Activated B cell treated with CpG ODN at 0.5 μM for 24 hours (primary cell): ENCODE measurements at regions not wholly inside any gene's neighbourhood (a gene's known extent, or its start where the extent isn't known, plus 50 kb on each side); places are given as distances from the start of the nearest gene placed in this dataset.

Experiments
- ATAC-seq: fragments of 200-7000 bp; cut with Tn5 transposase; one replicate; pipeline ENCODE4 v1.10.0; 2021; ENCODE audit warnings: low read depth, mild to moderate bottlenecking, moderate library complexity
- CTCF ChIA-PET: fragments of 350-600 bp; sonication (Branson Sonifier 250); formaldehyde crosslinking; loops from one replicate; lab custom pipeline; 2021; ENCODE audit warnings: antibody characterized with exemption; lab: Charles Lee
- POLR2A ChIA-PET: fragments of 350-600 bp; sonication (Branson Sonifier 250); formaldehyde crosslinking; loops from one replicate; lab custom pipeline; 2021; ENCODE audit warnings: antibody characterized with exemption; lab: Charles Lee
- DNase-seq: peaks from one replicate; pipeline ENCODE4 v3.0.0; 2022
- H3K27ac Mint-ChIP-seq: one replicate; pipeline ENCODE4 v1.8.0; 2020; ENCODE audit warnings: mixed read lengths
- H3K27me3 Mint-ChIP-seq: one replicate; pipeline ENCODE4 v1.8.0; 2021; ENCODE audit warnings: mixed read lengths
- H3K36me3 Mint-ChIP-seq: one replicate; pipeline ENCODE4 v1.8.0; 2021; ENCODE audit warnings: low read depth, mixed read lengths
- H3K4me1 Mint-ChIP-seq: one replicate; pipeline ENCODE4 v1.8.0; 2021; ENCODE audit warnings: mixed read lengths
- H3K4me3 Mint-ChIP-seq: one replicate; pipeline ENCODE4 v1.8.0; 2020; ENCODE audit warnings: mild to moderate bottlenecking, mixed read lengths
- H3K9me3 Mint-ChIP-seq: one replicate; pipeline ENCODE4 v1.8.0; 2020; ENCODE audit warnings: mixed read lengths
- CTCF ChIP-seq: fragments of 200-600 bp; IDR thresholded peaks from one replicate; pipeline ENCODE4 v1.8.0; 2022; ENCODE audit warnings: antibody characterized with exemption, mild to moderate bottlenecking
- intact Hi-C: fragments of 100-400 bp; cut with micrococcal nuclease; formaldehyde crosslinking; loops from one replicate; pipeline ENCODE4 v1.15.1; 2024

- no peak for DNase-seq
- H3K36me3 Mint-ChIP-seq: no peaks in the 10 kb centered on the region
- CTCF ChIA-PET: no interaction called here
- no peak overlapping the region for H3K4me3 Mint-ChIP-seq
- no peaks in the 10 kb centered on the region for H3K27me3 Mint-ChIP-seq
- TF ChIP-seq CTCF: no peak
- H3K9me3 Mint-ChIP-seq: no peaks in the 10 kb centered on the region
- POLR2A ChIA-PET: no interaction called here
- ATAC-seq: no peak
- H3K4me1 Mint-ChIP-seq: no peaks in the 10 kb centered on the region
- intact Hi-C loops: no loop called here
- no peak overlapping the region for H3K27ac Mint-ChIP-seq
Measured at GRCh38 chr18:42168487-42168886, 213.5 kb downstream of the PIK3C3 start.

- Mint-ChIP-seq H3K4me3 (no peak overlapping the region), H3K9me3 (no peaks in the 10 kb centered on the region), H3K4me1 (no peaks in the 10 kb centered on the region), H3K36me3 (no peaks in the 10 kb centered on the region), H3K27me3 (no peaks in the 10 kb centered on the region), H3K27ac (no peak overlapping the region)
- no peak for ATAC-seq
- POLR2A ChIA-PET: no interaction called here
- intact Hi-C loops: no loop called here
- no peak for TF ChIP-seq CTCF
- CTCF ChIA-PET: no interaction called here
- DNase-seq: no peak
Measured at GRCh38 chr18:42168907-42169306, 213.9 kb downstream of the PIK3C3 start.

DNA sequence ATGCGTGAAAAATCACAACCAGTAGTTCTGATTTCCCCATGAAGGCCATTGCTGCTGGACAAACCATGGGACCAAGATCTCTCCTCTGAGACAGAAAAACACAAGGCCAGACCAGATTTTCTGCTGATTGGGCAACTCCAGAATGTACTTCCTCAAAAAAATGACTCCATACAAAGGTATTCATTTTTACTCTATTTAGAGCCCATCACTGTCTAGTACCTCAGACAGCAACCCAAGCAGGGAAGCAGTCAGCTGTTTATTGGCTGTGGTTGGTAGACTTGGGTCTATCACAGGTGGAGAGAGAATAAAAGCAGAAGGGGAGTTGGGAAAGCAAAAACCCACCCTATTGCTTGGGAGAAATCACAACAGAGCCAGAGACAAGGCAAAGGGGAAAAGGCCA is 219.9 kb downstream of the PIK3C3 start:
- Mint-ChIP-seq H3K27me3 (no peaks in the 10 kb centered on the region), H3K36me3 (no peaks in the 10 kb centered on the region), H3K9me3 (no peaks in the 10 kb centered on the region), H3K27ac (no peak overlapping the region), H3K4me3 (no peak overlapping the region), H3K4me1 (no peaks in the 10 kb centered on the region)
- no peak for TF ChIP-seq CTCF
- no peak for ATAC-seq
- ChIA-PET POLR2A (no interaction called here), CTCF (no interaction called here)
- DNase-seq: no peak
- intact Hi-C loops: no loop called here

DNA sequence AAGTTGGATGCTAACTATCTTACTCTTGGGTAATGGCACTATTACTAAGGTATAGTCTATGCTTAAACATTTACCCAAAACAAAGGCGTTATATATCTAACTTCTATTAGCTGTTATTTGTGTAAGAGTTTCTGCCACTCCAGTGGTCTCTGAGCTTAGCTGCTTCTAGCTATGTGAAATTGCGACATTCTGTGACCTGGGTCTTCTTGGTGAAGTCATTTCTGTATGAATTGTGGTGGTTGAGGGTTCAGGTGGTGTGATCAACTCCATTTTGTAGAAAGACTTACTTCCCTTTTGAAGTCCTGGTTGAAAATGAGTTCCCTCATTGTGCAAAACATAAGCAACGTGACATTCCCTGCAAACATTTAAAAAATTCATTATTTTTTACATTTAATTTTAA is 221.6 kb downstream of the PIK3C3 start:
- H3K27me3 Mint-ChIP-seq: no peaks in the 10 kb centered on the region
- H3K27ac Mint-ChIP-seq: no peak overlapping the region
- TF ChIP-seq CTCF: no peak
- no peaks in the 10 kb centered on the region for H3K9me3 Mint-ChIP-seq
- ChIA-PET POLR2A (no interaction called here), CTCF (no interaction called here)
- H3K4me1 Mint-ChIP-seq: no peaks in the 10 kb centered on the region
- intact Hi-C loops: no loop called here
- H3K36me3 Mint-ChIP-seq: no peaks in the 10 kb centered on the region
- DNase-seq (no peak), ATAC-seq (no peak)
- H3K4me3 Mint-ChIP-seq: no peak overlapping the region

GRCh38 chr18:42177390-42177789 is 222.4 kb downstream of the PIK3C3 start:
- no peak for TF ChIP-seq CTCF
- intact Hi-C loops: no loop called here
- no peak overlapping the region for H3K4me3 Mint-ChIP-seq
- ChIA-PET POLR2A (no interaction called here), CTCF (no interaction called here)
- H3K4me1 Mint-ChIP-seq: no peaks in the 10 kb centered on the region
- no peak for ATAC-seq
- no peak for DNase-seq
- no peaks in the 10 kb centered on the region for H3K36me3 Mint-ChIP-seq
- H3K9me3 Mint-ChIP-seq: no peaks in the 10 kb centered on the region
- H3K27ac Mint-ChIP-seq: no peak overlapping the region
- H3K27me3 Mint-ChIP-seq: no peaks in the 10 kb centered on the region
